ENCODE measurements at regions not wholly inside any gene's neighbourhood (a gene's known extent, or its start where the extent isn't known, plus 50 kb on each side); places are given as distances from the start of the nearest gene placed in this dataset.

- TF ChIP-seq, protein P1, sequence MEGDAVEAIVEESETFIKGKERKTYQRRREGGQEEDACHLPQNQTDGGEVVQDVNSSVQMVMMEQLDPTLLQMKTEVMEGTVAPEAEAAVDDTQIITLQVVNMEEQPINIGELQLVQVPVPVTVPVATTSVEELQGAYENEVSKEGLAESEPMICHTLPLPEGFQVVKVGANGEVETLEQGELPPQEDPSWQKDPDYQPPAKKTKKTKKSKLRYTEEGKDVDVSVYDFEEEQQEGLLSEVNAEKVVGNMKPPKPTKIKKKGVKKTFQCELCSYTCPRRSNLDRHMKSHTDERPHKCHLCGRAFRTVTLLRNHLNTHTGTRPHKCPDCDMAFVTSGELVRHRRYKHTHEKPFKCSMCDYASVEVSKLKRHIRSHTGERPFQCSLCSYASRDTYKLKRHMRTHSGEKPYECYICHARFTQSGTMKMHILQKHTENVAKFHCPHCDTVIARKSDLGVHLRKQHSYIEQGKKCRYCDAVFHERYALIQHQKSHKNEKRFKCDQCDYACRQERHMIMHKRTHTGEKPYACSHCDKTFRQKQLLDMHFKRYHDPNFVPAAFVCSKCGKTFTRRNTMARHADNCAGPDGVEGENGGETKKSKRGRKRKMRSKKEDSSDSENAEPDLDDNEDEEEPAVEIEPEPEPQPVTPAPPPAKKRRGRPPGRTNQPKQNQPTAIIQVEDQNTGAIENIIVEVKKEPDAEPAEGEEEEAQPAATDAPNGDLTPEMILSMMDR (IDR thresholded peaks at IDR 0.05; ENCODE audit: borderline replicate concordance, extremely low read depth, low read length, poor library complexity, severe bottlenecking): no peak
- no peak for TF ChIP-seq EZH2 (IDR thresholded peaks at IDR 0.05; ENCODE audit: borderline replicate concordance, low read depth, low read length, severe bottlenecking)
Observed at GRCh38 chr2:138190999-138191398, 226.7 kb downstream of the HNMT start.
